ENCODE measurements at regions not wholly inside any gene's neighbourhood (a gene's known extent, or its start where the extent isn't known, plus 50 kb on each side); places are given as distances from the start of the nearest gene placed in this dataset.

GRCh38 chr1:193729429-193729828, 543.0 kb upstream of the B3GALT2 start:
- TF ChIP-seq CTCF (IDR thresholded peaks at IDR 0.05; ENCODE audit: borderline replicate concordance, extremely low read depth, low read length, poor library complexity, severe bottlenecking) (no peak), EZH2 (IDR thresholded peaks at IDR 0.05; ENCODE audit: borderline replicate concordance, low read depth, low read length, severe bottlenecking) (no peak)
